ENCODE measurements at regions not wholly inside any gene's neighbourhood (a gene's known extent, or its start where the extent isn't known, plus 50 kb on each side); places are given as distances from the start of the nearest gene placed in this dataset.

- Histone ChIP-seq H3F3A (replicated peaks; ENCODE audit: low read depth) (no peaks in the 10 kb centered on the region), H3K36me3 (ENCODE audit: insufficient read depth) (no peaks in the 10 kb centered on the region), H3K4me1 (ENCODE audit: insufficient read depth) (0 out of 2 replicates have a peak, but pooled peaks cover 1% of the 10 kb centered on the region), H3K4me2 (no peak overlapping the region), H3K27me3 (ENCODE audit: insufficient read depth) (no peaks in the 10 kb centered on the region), H3K9me2 (ENCODE audit: insufficient read depth) (no peaks in the 10 kb centered on the region), H2AFZ (peak overlapping the region; percentile 2; the same call in 1 of the 2 replicates), H3K27ac (ENCODE audit: low read depth) (no peak overlapping the region), H3K4me3 (no peak overlapping the region), H3K79me2 (replicated peaks; ENCODE audit: insufficient read depth) (no peaks in the 10 kb centered on the region), H4K20me1 (replicated peaks; ENCODE audit: insufficient read depth) (no peaks in the 10 kb centered on the region)
- DNase-seq (ENCODE audit: low spot score) (peak; percentile 33), ATAC-seq (no peak; the same call in 2 of the 3 replicates)
- Mint-ChIP-seq H3K27ac (no peak overlapping the region), H3K36me3 (ENCODE audit: low read depth) (no peaks in the 10 kb centered on the region), H3K9me3 (no peaks in the 10 kb centered on the region), H3K27me3 (ENCODE audit: insufficient read depth, low read depth, poor library complexity) (peaks cover 3% of the 10 kb centered on the region), H3K4me3 (no peak overlapping the region), H3K4me1 (peaks cover 4% of the 10 kb centered on the region)
- no peak for TF ChIP-seq CTCF (conservative IDR thresholded peaks at IDR 0.05; ENCODE audit: low read depth in 2 of 2)
- no peak for TF ChIP-seq CREB1 (CRISPR knock-in tag; IDR thresholded peaks at IDR 0.05; ENCODE audit: low read depth)
Observed at GRCh38 chr7:69539531-69539930, 58.7 kb upstream of the AUTS2 start.

- H3K79me2 ChIP-seq (replicated peaks; ENCODE audit: insufficient read depth): no peaks in the 10 kb centered on the region
- Mint-ChIP-seq H3K36me3 (ENCODE audit: low read depth) (no peaks in the 10 kb centered on the region), H3K4me1 (peaks cover 2% of the 10 kb centered on the region; the same call in 2 of the 3 replicates), H3K9me3 (no peaks in the 10 kb centered on the region), H3K4me3 (no peak overlapping the region), H3K27ac (no peak overlapping the region), H3K27me3 (ENCODE audit: insufficient read depth, low read depth, poor library complexity) (peaks cover 2% of the 10 kb centered on the region)
- no peak for ATAC-seq
- H3K4me3 ChIP-seq: no peak overlapping the region
- H3K27me3 ChIP-seq (ENCODE audit: insufficient read depth): no peaks in the 10 kb centered on the region
- no peak overlapping the region for H3K27ac ChIP-seq (ENCODE audit: low read depth)
- H3K4me1 ChIP-seq (ENCODE audit: insufficient read depth): no peaks in the 10 kb centered on the region
- no peaks in the 10 kb centered on the region for H3F3A ChIP-seq (replicated peaks; ENCODE audit: low read depth)
- H4K20me1 ChIP-seq (replicated peaks; ENCODE audit: insufficient read depth): no peaks in the 10 kb centered on the region
- H3K9me2 ChIP-seq (ENCODE audit: insufficient read depth): no peaks in the 10 kb centered on the region
- 0 out of 2 replicates have a peak overlapping the region, but pooled peaks have one; percentile 5 for H2AFZ ChIP-seq
- H3K4me2 ChIP-seq: no peak overlapping the region
- DNase-seq (ENCODE audit: low spot score): no peak
- no peaks in the 10 kb centered on the region for H3K36me3 ChIP-seq (ENCODE audit: insufficient read depth)
- TF ChIP-seq CREB1 (CRISPR knock-in tag; IDR thresholded peaks at IDR 0.05; ENCODE audit: low read depth): no peak
- no peak for TF ChIP-seq ZNF331 (CRISPR knock-in tag; IDR thresholded peaks at IDR 0.05; ENCODE audit: low read depth)
- TF ChIP-seq POLR2AphosphoS5 (IDR thresholded peaks at IDR 0.05; ENCODE audit: low read depth): no peak
- no peak for TF ChIP-seq REST (IDR thresholded peaks at IDR 0.05; ENCODE audit: unreplicated experiment)
- no peak for TF ChIP-seq ZNF462 (CRISPR knock-in tag; IDR thresholded peaks at IDR 0.05)
- TF ChIP-seq ETS1 (IDR thresholded peaks at IDR 0.05): no peak
- TF ChIP-seq EZH2 (IDR thresholded peaks at IDR 0.05; ENCODE audit: low read depth, unreplicated experiment): no peak
Observed at GRCh38 chr7:69540287-69540686, 58.0 kb upstream of the AUTS2 start.
